ENCODE measurements at regions not wholly inside any gene's neighbourhood (a gene's known extent, or its start where the extent isn't known, plus 50 kb on each side); places are given as distances from the start of the nearest gene placed in this dataset.

DNA sequence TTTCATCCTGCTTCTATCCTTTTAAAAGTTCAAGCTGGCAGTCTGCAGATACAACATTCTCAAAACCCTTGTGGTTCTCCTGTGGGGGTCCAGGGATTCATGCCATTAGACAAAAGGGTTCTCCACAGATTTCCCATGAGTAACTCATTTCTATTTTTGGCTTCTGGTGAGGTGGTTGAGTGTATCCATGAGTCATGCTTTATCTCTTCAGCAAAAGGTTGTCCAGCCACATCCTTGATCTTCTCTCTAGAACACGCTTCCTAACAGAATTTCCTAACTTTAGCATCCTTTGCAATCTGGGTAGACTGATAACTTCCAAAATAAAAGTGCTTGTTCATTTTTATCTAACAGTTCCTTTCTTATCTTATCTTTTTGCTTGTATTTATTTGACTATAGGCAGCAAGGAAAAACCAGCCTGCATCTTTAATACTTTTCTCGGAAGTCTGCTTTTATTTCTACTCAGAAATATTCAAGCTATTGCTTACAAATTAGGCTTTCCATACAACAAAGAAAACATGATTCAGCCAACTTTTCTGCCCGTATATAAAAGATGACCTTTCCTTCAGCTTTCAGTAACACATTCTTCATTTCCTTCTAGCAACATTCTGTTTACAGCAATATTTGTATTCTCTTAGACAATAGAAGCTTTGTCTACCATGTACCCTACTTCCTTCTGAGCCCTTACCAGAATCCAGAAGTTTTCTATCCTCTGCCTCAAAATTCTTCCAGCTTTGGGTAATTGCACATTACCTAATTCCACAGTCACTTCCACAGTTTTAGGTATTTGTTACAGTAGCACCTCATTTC, 79.3 kb upstream of the IL6 start:
- Histone ChIP-seq H3K36me3 (no peaks in the 10 kb centered on the region), H3K27ac (no peak overlapping the region), H3K9me3 (replicated peaks) (peaks cover 9% of the 10 kb centered on the region), H3K4me1 (no peaks in the 10 kb centered on the region), H3K4me3 (no peak overlapping the region), H3K27me3 (no peaks in the 10 kb centered on the region)
- DNase-seq: no peak

DNA sequence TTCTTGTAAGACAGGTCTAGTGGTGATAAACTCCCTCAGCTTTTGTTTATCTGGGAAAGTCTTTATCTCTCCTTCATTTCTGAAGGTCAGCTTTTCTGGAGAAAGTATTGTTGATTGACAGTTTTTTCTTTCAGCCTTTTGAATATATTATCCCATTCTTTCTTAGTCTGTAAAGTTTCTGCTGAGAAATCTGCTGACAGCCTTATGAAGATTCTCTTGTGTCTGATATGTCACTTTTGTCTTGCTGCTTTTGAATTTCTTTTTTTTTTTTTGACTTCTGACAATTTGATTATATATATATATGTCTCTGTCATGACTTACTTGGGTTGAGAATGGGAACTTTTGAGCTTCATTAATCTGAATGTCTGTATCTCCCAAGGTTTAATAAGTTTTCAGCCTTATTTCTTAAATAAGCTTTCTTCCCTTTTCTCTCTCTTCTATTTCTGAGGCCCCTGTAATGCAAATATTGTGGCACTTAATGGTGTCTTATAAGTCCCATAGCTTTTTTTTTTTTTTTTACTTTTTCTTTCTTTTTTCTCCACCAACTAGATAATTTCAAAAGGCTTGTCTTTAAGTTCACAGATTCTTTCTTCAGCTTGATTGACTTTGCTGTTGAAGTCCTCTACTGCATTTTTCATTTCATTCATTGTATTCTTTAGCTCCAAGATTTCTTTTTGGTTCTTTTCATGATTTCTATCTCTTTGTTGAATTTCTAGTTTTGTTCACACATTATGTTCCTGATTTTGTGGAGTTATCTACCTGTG, 81.4 kb upstream of the IL6 start:
- Histone ChIP-seq H3K4me1 (no peaks in the 10 kb centered on the region), H3K4me3 (no peak overlapping the region), H3K36me3 (no peaks in the 10 kb centered on the region), H3K9me3 (replicated peaks) (peaks cover 9% of the 10 kb centered on the region), H3K27ac (no peak overlapping the region), H3K27me3 (no peaks in the 10 kb centered on the region)
- DNase-seq: no peak

DNA sequence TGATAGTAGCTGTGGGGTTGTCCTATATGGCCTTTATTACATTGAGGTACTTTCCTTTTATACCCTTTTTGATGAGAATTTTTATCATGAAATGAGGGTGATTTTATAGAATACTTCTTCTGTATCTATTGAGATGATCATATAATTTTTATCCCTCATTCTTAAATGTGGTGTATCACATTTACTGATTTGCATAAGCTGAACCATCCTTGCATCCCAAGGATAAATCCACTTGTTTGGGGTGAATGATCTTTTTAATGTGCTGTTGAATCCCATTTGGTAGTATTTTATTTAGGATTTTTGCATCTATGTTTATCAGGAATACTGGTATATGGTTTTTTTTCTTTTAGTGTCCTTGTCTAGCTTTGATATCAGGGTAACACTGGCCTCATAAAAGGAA, 84.5 kb upstream of the IL6 start:
- Histone ChIP-seq H3K4me1 (no peaks in the 10 kb centered on the region), H3K27me3 (no peaks in the 10 kb centered on the region), H3K9me3 (replicated peaks) (peaks cover 9% of the 10 kb centered on the region), H3K27ac (no peak overlapping the region), H3K36me3 (no peaks in the 10 kb centered on the region), H3K4me3 (no peak overlapping the region)
- no peak for DNase-seq

DNA sequence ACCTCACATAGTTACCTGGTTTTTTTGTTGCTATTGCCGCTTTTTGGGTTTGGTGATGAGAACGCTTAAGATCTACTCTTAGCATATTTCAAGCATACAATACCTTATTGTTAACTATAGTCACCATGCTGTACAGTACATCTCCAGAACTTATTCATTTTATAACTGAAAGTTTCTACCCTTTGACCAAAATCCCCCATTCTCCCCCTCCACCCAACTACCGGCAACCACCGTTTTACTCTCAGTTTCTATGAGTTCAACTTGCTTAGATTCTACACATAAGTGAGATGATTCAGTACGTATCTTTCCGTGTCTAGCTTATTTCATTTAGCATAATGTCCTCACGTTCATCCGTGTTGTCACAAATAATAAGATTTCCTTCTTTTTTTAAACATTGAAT, 86.7 kb upstream of the IL6 start:
- Histone ChIP-seq H3K27ac (no peak overlapping the region), H3K9me3 (replicated peaks) (0 out of 2 replicates have a peak, but pooled peaks cover under 1% of the 10 kb centered on the region), H3K4me3 (no peak overlapping the region)

DNA sequence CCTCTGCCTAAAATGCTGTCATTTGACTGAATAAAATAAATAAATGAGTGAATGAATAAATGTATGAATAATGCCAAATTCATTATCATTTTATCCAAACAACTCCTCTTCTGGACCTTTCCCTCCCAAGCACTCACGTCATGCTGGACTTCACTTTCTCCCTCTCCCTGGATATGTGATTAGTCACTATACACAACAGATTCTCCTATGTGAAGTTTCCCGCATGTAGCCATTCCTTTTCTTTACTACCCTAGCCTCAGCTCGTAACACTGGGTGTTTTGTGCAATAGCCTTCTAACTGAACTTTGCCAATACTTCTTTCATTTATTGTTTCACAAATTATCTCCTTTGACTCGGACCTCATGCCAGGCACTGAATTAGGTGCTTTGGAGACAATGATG, 87.6 kb upstream of the IL6 start:
- no peak for DNase-seq
- H3K9me3 ChIP-seq (replicated peaks): no peaks in the 10 kb centered on the region
- H3K27ac ChIP-seq: no peak overlapping the region
- no peak overlapping the region for H3K4me3 ChIP-seq
- H3K4me1 ChIP-seq: no peaks in the 10 kb centered on the region
- no peaks in the 10 kb centered on the region for H3K27me3 ChIP-seq
- no peaks in the 10 kb centered on the region for H3K36me3 ChIP-seq

More for the DNA sequence above, 86.7 kb upstream of the IL6 start:
- Histone ChIP-seq H3K4me1 (no peaks in the 10 kb centered on the region), H3K36me3 (no peaks in the 10 kb centered on the region), H3K27me3 (no peaks in the 10 kb centered on the region)
- no peak for DNase-seq

DNA sequence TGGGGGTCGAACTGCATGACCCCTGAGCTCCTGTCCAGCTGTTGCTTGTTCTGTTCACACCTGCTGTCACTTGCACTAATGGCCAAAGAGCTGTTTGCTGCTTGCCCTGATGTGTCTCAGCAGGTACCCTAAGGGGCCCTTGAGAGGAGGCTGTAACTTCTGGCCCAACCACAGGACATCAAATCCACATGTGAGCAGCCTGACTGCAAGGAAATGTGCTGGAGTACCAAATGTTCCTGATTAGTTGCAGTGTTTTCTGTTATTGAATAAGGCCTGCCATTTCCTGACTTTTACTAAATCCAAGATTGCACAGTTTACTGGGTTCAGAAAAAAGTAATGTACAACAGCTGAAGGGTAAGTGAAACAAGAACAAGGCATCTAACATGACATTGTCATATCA, 91.7 kb upstream of the IL6 start:
- DNase-seq: no peak
- Histone ChIP-seq H3K9me3 (replicated peaks) (no peaks in the 10 kb centered on the region), H3K4me3 (no peak overlapping the region), H3K27me3 (no peaks in the 10 kb centered on the region), H3K27ac (no peak overlapping the region), H3K4me1 (no peaks in the 10 kb centered on the region), H3K36me3 (no peaks in the 10 kb centered on the region)

DNA sequence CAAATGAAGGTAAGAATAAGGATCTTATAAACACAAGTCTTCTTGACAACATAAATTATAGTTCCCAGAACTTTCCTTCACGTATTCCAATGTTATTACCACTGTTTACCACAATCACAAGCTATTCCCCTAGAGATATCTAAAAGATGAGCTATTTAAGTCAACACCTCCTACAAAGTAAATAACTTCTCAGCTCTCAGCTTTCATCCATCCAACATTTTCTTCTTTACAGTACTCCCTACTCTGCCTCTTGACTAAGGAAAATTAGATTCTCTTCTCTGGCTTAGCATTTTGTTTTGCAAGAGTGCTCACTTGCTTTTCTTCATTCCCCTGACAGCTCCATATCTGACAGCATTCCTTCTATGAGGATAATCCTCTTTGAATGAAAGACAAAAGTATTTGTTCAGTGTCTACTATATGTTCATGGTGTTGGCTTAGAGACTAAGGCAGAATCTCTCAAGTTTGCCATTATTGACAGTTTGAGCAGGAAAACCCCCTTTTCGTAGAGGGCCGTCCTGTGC, 93.0 kb upstream of the IL6 start:
- Histone ChIP-seq H3K36me3 (no peaks in the 10 kb centered on the region), H3K27ac (no peak overlapping the region), H3K27me3 (no peaks in the 10 kb centered on the region), H3K4me1 (no peaks in the 10 kb centered on the region), H3K9me3 (replicated peaks) (no peaks in the 10 kb centered on the region), H3K4me3 (no peak overlapping the region)
- DNase-seq: no peak

DNA sequence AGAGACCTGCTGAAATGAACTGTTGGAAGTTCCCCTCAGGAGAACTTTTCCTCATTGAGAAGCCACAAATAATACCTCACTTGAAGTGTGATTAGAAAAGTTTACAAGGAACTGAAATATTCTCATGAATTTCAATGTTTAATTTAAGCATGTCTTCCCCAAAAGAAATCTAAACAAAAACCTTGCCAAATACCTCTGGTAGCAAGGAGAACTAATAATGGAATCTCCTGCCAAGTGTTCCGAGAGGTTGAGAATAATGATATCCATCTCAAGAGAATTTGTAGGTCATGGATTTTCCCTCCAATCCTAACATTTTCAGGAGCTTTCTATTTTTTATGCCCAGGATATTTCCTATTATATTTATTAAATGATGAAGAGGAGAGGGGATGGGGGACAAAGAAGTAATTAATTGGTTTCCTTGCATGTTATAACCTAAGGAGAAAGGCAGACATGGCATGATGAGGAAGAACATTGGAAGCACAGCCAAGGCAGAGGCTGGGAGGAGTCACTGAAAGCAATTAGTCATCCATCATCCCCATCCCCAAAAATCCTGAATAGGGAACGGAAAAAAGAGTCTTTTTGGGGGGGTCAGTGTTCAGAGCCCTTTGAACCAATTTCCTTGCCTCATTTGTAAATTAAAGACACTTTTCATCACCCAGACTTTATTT, 93.6 kb upstream of the IL6 start:
- no peak for DNase-seq
- no peaks in the 10 kb centered on the region for H3K36me3 ChIP-seq
- H3K27ac ChIP-seq: no peak overlapping the region
- no peaks in the 10 kb centered on the region for H3K27me3 ChIP-seq
- H3K4me1 ChIP-seq: no peaks in the 10 kb centered on the region
- no peak overlapping the region for H3K4me3 ChIP-seq
- H3K9me3 ChIP-seq (replicated peaks): no peaks in the 10 kb centered on the region

DNA sequence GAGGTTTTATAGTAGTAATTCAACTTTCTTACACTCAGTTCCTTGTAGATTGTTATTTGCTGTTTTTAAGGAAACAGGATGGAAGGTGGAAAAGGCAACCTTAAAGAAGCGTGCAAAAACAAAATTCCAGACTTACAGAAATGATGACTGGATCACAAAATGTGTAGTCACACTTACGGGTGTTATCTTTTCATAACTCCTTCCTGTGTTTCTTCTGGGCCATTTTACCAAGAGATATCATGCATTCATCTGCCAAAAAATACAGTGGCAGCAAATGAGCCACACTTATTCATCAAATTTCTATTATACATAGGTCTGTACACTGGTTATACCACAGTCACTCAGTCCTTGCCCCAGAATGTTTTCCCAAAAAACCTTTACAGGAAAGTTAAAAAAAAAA, 94.3 kb upstream of the IL6 start:
- Histone ChIP-seq H3K4me3 (no peak overlapping the region), H3K27ac (no peak overlapping the region), H3K9me3 (replicated peaks) (no peaks in the 10 kb centered on the region), H3K27me3 (no peaks in the 10 kb centered on the region), H3K4me1 (no peaks in the 10 kb centered on the region), H3K36me3 (no peaks in the 10 kb centered on the region)
- no peak for DNase-seq

DNA sequence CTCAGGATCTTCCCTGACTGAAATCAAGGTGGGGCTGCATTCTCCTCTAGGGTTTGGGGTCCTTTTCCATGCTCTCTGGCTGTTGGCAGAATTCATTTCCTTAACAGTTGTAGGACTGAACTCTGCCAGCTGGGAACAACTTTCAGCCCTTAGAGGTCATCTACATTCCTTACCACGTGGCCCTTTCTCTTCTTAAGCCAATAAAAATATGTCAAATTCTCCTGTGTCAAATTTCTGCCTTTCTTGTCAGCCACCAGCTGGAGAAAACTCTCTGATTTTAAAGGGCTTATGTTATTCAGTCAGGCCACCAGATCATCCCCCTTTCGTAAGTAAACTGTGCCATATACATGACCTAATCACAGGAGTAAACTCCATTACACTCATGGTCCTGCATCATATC, 95.3 kb upstream of the IL6 start:
- no peaks in the 10 kb centered on the region for H3K4me1 ChIP-seq

DNA sequence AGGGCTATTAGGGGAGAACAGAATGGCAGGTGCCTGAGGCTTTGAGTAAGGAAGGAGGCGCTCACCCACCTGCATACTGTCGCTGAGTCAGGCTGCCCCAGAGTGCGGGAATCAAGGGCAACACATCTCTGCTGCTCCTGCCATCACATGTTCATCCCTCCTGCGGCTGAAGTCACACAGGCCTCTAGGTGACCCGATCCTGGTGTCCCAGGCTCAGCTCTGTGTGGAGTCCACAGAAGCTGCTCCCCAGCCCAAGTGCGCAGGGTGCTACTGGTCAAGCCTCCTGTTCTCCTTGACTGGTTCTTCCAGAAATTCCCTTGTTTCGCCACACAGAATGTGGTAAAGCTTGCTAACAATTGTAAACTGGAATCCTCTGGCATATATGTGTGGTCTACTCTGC, 96.9 kb upstream of the IL6 start:
- DNase-seq: no peak

More for the DNA sequence above, 95.3 kb upstream of the IL6 start:
- H3K27me3 ChIP-seq: no peaks in the 10 kb centered on the region
- H3K27ac ChIP-seq: no peak overlapping the region
- H3K9me3 ChIP-seq (replicated peaks): no peaks in the 10 kb centered on the region
- H3K4me3 ChIP-seq: no peak overlapping the region
- no peak for DNase-seq
- H3K36me3 ChIP-seq: no peaks in the 10 kb centered on the region

DNA sequence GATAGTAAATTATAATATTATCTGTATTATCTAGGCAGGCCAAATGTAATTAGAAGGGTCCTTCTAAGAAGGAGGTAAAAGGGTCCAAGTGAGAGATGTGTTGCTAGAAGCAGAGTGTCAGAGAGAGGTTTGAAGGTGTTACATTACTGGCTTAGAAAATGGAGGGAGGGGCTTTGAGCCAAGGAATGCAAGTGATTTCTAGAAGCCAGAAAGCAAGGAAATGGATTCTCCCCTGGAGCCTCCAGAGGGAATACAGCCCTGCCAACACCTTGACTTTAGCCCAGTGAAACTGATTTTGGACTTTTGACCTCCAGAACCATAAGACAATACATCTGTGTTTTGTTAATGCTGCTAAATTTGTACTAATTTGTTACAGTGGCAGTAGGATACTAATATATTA, 97.9 kb upstream of the IL6 start:
- Histone ChIP-seq H3K9me3 (replicated peaks) (no peaks in the 10 kb centered on the region), H3K27me3 (no peaks in the 10 kb centered on the region), H3K4me3 (no peak overlapping the region), H3K36me3 (no peaks in the 10 kb centered on the region), H3K27ac (no peak overlapping the region), H3K4me1 (no peaks in the 10 kb centered on the region)
- DNase-seq: no peak

More for the DNA sequence above, 96.9 kb upstream of the IL6 start:
- Histone ChIP-seq H3K27ac (no peak overlapping the region), H3K4me3 (no peak overlapping the region), H3K27me3 (no peaks in the 10 kb centered on the region), H3K9me3 (replicated peaks) (no peaks in the 10 kb centered on the region), H3K4me1 (no peaks in the 10 kb centered on the region), H3K36me3 (no peaks in the 10 kb centered on the region)

DNA sequence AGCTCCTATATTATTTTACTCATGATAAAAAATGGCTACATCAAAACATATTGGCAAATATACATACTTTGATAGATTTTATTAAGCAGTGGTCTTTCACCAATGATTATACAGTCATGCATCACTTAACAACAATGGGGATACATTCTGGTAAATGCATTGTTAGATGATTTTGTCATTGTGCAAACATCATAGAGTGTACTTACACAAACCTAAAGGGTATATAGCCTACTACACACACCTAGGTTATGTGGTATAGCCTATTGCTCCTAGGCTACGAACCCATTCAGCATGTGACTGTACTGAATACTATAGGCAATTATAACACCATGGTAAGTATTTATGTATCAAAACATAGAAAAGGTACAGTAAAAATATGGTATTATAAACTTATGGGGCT, 98.9 kb upstream of the IL6 start:
- Histone ChIP-seq H3K36me3 (no peaks in the 10 kb centered on the region), H3K27me3 (no peaks in the 10 kb centered on the region), H3K4me1 (no peaks in the 10 kb centered on the region), H3K27ac (no peak overlapping the region), H3K9me3 (replicated peaks) (no peaks in the 10 kb centered on the region), H3K4me3 (no peak overlapping the region)
- DNase-seq: no peak

DNA sequence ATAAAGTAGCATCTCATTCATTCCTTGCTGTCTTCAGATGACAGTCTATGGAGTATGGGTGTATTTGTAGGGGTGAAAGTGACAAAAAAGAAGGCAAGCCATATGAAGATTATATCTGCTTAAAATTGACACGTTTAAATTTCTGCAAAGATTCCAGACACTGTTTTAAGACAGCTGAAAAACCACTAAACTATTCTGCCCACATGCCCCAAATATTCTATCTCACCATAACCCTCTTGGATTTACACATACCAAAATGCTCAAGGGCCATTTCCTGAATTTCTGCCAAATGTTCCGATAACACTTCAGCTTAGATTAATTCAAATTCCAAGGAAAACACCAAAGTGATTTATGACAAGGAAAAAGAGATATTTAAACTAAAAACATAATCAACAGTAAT, 99.9 kb upstream of the IL6 start:
- H3K4me3 ChIP-seq: no peak overlapping the region
- H3K36me3 ChIP-seq: no peaks in the 10 kb centered on the region
- no peaks in the 10 kb centered on the region for H3K4me1 ChIP-seq
- H3K27me3 ChIP-seq: no peaks in the 10 kb centered on the region
- no peaks in the 10 kb centered on the region for H3K9me3 ChIP-seq (replicated peaks)
- H3K27ac ChIP-seq: no peak overlapping the region
- no peak for DNase-seq

DNA sequence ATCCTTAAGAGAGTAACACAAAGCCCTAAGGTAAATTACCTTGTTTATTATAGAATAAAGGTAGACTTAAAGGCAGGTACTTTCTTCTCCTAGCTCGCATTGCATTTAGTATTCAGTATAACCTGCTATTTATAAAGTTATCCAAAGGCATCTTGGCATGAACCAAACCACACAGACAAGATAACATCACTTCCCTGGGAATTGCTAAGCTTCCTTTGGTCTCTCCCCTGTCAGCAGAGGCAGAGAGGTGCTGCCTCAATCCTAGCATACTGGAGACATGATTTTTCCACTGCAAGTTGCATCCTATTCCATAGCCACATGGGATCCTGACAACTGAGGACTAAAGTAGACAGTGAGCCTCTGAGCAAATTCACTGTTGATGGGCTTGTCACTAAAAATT, 101.7 kb upstream of the IL6 start:
- H3K9me3 ChIP-seq (replicated peaks): no peaks in the 10 kb centered on the region
- H3K27ac ChIP-seq: no peak overlapping the region
- no peaks in the 10 kb centered on the region for H3K4me1 ChIP-seq
- no peaks in the 10 kb centered on the region for H3K27me3 ChIP-seq
- no peak overlapping the region for H3K4me3 ChIP-seq
- H3K36me3 ChIP-seq: no peaks in the 10 kb centered on the region
- DNase-seq: no peak

Data from SJCRH30 (cell line).